ENCODE measurements at regions not wholly inside any gene's neighbourhood (a gene's known extent, or its start where the extent isn't known, plus 50 kb on each side); places are given as distances from the start of the nearest gene placed in this dataset.

DNA sequence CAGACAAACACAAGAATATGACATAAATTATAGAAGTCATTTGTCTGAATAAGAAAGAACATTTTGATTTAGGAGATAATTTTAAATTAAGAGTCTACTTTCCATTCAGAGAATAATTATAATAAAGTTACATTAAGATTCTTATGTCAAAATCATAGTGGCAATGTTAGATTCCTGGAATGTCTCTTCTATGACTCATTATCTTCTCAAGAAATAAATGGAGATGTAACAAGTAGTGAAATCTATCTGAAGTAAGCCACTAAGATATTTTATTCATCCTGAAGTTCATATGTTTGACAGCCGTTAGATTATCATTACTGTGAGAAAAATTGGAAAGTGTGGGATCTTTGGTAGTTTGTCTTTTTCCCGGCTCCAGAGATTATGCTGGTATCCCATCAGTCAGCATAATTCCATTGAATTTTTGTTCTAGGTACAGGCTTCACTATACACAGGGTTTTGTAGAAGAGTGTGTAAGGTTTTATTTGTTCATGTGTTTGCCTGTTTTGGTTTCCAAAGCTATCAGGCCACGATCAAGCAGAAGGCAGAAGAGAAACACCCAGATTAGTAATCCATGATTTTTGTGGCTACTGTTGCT is 1246.6 kb upstream of the LRRTM1 start:
- no peaks in the 10 kb centered on the region for H3K9me3 ChIP-seq (ENCODE audit: control insufficient read depth, insufficient read depth, low read depth, low read length)
- in situ Hi-C loops (cut with HindIII; ENCODE audit: low pct_unique_long_range_greater_than_20kb, low sequenced_read_pairs) = no loop called here
- CTCF ChIA-PET = no interaction called here
- intact Hi-C loops (cut with micrococcal nuclease; ENCODE audit: unreplicated experiment) = no loop called here
- no peaks in the 10 kb centered on the region for H3K4me1 ChIP-seq (ENCODE audit: control insufficient read depth, insufficient read depth, low read length)
- H3K4me3 ChIP-seq (ENCODE audit: low read depth in 2 of 2, low read length in 2 of 2) = no peak overlapping the region
- H3K27me3 ChIP-seq (ENCODE audit: control insufficient read depth, insufficient read depth, low read length) = no peaks in the 10 kb centered on the region
- no peaks in the 10 kb centered on the region for H3K36me3 ChIP-seq (ENCODE audit: control insufficient read depth, insufficient read depth, low read length)
- TF ChIP-seq, protein P1, sequence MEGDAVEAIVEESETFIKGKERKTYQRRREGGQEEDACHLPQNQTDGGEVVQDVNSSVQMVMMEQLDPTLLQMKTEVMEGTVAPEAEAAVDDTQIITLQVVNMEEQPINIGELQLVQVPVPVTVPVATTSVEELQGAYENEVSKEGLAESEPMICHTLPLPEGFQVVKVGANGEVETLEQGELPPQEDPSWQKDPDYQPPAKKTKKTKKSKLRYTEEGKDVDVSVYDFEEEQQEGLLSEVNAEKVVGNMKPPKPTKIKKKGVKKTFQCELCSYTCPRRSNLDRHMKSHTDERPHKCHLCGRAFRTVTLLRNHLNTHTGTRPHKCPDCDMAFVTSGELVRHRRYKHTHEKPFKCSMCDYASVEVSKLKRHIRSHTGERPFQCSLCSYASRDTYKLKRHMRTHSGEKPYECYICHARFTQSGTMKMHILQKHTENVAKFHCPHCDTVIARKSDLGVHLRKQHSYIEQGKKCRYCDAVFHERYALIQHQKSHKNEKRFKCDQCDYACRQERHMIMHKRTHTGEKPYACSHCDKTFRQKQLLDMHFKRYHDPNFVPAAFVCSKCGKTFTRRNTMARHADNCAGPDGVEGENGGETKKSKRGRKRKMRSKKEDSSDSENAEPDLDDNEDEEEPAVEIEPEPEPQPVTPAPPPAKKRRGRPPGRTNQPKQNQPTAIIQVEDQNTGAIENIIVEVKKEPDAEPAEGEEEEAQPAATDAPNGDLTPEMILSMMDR (IDR thresholded peaks at IDR 0.05) = no peak
- no TSS peak for BruUV-seq (replicated peaks)
- DNase-seq (ENCODE audit: low read depth, low spot score) (no peak), ATAC-seq (no peak)
- H3K27ac ChIP-seq (ENCODE audit: low read length) = no peak overlapping the region
- POLR2A ChIA-PET = no interaction called here

DNA sequence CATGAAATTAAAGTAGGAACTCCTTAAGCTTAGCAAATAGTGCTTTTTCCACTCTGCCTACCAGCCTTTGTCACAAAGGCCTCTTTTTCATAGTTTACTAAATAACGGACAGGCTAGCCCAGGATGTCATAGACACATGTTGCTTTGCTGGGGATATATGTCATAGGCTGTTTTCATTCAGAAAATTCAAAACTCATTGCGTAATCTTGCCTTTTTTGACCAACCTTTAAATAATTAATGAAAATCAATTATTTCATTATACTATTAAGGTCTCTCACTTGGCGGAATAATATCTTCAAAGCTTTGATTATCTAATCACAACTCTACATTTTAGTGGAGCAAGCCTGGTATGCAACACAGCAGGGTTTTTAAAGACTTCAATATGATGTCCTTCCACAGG is 1245.7 kb upstream of the LRRTM1 start:
- POLR2A ChIA-PET = no interaction called here
- no peaks in the 10 kb centered on the region for H3K4me1 ChIP-seq (ENCODE audit: control insufficient read depth, insufficient read depth, low read length)
- no peaks in the 10 kb centered on the region for H3K36me3 ChIP-seq (ENCODE audit: control insufficient read depth, insufficient read depth, low read length)
- CTCF ChIA-PET = no interaction called here
- no TSS peak for BruUV-seq (replicated peaks)
- TF ChIP-seq POLR2AphosphoS5 (IDR thresholded peaks at IDR 0.05; ENCODE audit: low read depth, low read length) (no peak), TCF7L2 (IDR thresholded peaks at IDR 0.05; ENCODE audit: low read depth, low read length) (no peak), SIN3A (IDR thresholded peaks at IDR 0.05; ENCODE audit: borderline replicate concordance, insufficient read depth, low read depth, low read length) (no peak)
- TF ChIP-seq, protein P2, sequence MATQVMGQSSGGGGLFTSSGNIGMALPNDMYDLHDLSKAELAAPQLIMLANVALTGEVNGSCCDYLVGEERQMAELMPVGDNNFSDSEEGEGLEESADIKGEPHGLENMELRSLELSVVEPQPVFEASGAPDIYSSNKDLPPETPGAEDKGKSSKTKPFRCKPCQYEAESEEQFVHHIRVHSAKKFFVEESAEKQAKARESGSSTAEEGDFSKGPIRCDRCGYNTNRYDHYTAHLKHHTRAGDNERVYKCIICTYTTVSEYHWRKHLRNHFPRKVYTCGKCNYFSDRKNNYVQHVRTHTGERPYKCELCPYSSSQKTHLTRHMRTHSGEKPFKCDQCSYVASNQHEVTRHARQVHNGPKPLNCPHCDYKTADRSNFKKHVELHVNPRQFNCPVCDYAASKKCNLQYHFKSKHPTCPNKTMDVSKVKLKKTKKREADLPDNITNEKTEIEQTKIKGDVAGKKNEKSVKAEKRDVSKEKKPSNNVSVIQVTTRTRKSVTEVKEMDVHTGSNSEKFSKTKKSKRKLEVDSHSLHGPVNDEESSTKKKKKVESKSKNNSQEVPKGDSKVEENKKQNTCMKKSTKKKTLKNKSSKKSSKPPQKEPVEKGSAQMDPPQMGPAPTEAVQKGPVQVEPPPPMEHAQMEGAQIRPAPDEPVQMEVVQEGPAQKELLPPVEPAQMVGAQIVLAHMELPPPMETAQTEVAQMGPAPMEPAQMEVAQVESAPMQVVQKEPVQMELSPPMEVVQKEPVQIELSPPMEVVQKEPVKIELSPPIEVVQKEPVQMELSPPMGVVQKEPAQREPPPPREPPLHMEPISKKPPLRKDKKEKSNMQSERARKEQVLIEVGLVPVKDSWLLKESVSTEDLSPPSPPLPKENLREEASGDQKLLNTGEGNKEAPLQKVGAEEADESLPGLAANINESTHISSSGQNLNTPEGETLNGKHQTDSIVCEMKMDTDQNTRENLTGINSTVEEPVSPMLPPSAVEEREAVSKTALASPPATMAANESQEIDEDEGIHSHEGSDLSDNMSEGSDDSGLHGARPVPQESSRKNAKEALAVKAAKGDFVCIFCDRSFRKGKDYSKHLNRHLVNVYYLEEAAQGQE (IDR thresholded peaks at IDR 0.05; ENCODE audit: insufficient read depth in 1 of 2, low read depth in 2 of 2, low read length in 1 of 2) = no peak
- TF ChIP-seq, protein P1 (IDR thresholded peaks at IDR 0.05) = no peak
- intact Hi-C loops (cut with micrococcal nuclease; ENCODE audit: unreplicated experiment) = no loop called here
- DNase-seq (ENCODE audit: low read depth, low spot score) (no peak), ATAC-seq (no peak)
- no peak overlapping the region for H3K27ac ChIP-seq (ENCODE audit: low read length)
- no peaks in the 10 kb centered on the region for H3K27me3 ChIP-seq (ENCODE audit: control insufficient read depth, insufficient read depth, low read length)
- in situ Hi-C loops (cut with HindIII; ENCODE audit: low pct_unique_long_range_greater_than_20kb, low sequenced_read_pairs) = no loop called here
- no peaks in the 10 kb centered on the region for H3K9me3 ChIP-seq (ENCODE audit: control insufficient read depth, insufficient read depth, low read depth, low read length)
- no peak overlapping the region for H3K4me3 ChIP-seq (ENCODE audit: low read depth in 2 of 2, low read length in 2 of 2)

Data from Panc1 (cell line).